Adrenal gland (tissue), 9 donors: ENCODE measurements at regions not wholly inside any gene's neighbourhood (a gene's known extent, or its start where the extent isn't known, plus 50 kb on each side); places are given as distances from the start of the nearest gene placed in this dataset.
A peak's percentile ranks its signal among the peaks of the same experiment; 100 is the strongest.

Experiments used
- DNase-seq, 7 donors: peaks; one replicate each; pipeline ENCODE4 v3.0.0-alpha.2; 2019 to 2020
- H3K27ac ChIP-seq, 5 donors: fragments of 200-600 bp; sonication (generic) in 4 of 5; 1 replicate in 3 of 5; 2 replicates in 2 of 5; pipeline versions ENCODE4 v1.5.1 to v1.8.0; 2016 to 2020; ENCODE audit warnings: mild to moderate bottlenecking in 1 of 5
- H3K27me3 ChIP-seq: fragments of 200-600 bp; 2 replicates; pipeline ENCODE4 v1.8.0; 2021
- H3K36me3 ChIP-seq, 2 donors: fragments of 200-600 bp; replicated peaks in 1 of 2; 1 replicate in 1 of 2; 2 replicates in 1 of 2; pipeline versions ENCODE4 v1.5.1 to v1.8.0; 2018 to 2022
- H3K4me1 ChIP-seq, 2 donors: fragments of 200-600 bp; replicated peaks in 1 of 2; 1 replicate in 1 of 2; 2 replicates in 1 of 2; pipeline versions ENCODE4 v1.5.1 to v1.8.0; 2018 to 2021
- H3K4me3 ChIP-seq, 4 donors: fragments of 200-600 bp; sonication (generic) in 3 of 4; one replicate each; pipeline ENCODE4 v1.5.1; 2016 to 2018
- H3K9me3 ChIP-seq, 3 donors: fragments of 200-600 bp; sonication (generic) in 1 of 3; replicated peaks in 1 of 3; 1 replicate in 2 of 3; 2 replicates in 1 of 3; pipeline versions ENCODE4 v1.5.1 to v1.8.0; 2016 to 2021
- POLR2A ChIP-seq, 2 donors: fragments of 450-650 bp; IDR thresholded peaks; one replicate each; pipeline ENCODE4 v1.6.1; 2017; ENCODE audit warnings: antibody characterized with exemption in 2 of 2, mild to moderate bottlenecking in 2 of 2, moderate library complexity in 1 of 2
- WGBS, 4 donors: extraction: QIAGEN DNeasy Blood & Tissue Kit in 2 of 4; methylation state at CpG; one replicate each; pipeline versions ENCODE4 v1.1.5 to v1.1.7; 2013 to 2017; 5-methylcytosine and 5-hydroxymethylcytosine counted together
- intact Hi-C, 2 donors: fragments of 100-400 bp; cut with DNase I; formaldehyde crosslinking; loops; one replicate each; pipeline versions ENCODE4 v1.14.1 to v1.15.0; 2022 to 2023
- TF ChIP-seq, protein P1 (sequence below), 6 experiments: fragments of 450-650 bp in 4 of 6; fragments of 200-600 bp in 2 of 6; sonication (generic) in 1 of 6; IDR thresholded peaks; 1 replicate in 5 of 6; 2 replicates in 1 of 6; pipeline versions ENCODE4 v1.5.1 to v1.8.0; 2016 to 2021; ENCODE audit warnings: antibody characterized with exemption in 6 of 6, mild to moderate bottlenecking in 2 of 6, moderate library complexity in 1 of 6
- donor health status: healthy with polysubstance abuse.
- donor health status: Bipolar disorder and iron deficiency.
- donor health status: DM: yes; HTN: yes; CAD: no.
- donor health status: DM: no; HTN: no; CAD: no.
- donor health status: DM: no; HTN: no; CAD: no.

- intact Hi-C loops, result no loop called here
- no peaks in the 10 kb centered on the region for H3K36me3 ChIP-seq
- H3K27ac ChIP-seq, result no peak overlapping the region
- H3K27me3 ChIP-seq, result no peaks in the 10 kb centered on the region
- H3K4me1 ChIP-seq, result peaks cover 23 to 36% of the 10 kb centered on the region in 2 donors
- TF ChIP-seq, protein P1, sequence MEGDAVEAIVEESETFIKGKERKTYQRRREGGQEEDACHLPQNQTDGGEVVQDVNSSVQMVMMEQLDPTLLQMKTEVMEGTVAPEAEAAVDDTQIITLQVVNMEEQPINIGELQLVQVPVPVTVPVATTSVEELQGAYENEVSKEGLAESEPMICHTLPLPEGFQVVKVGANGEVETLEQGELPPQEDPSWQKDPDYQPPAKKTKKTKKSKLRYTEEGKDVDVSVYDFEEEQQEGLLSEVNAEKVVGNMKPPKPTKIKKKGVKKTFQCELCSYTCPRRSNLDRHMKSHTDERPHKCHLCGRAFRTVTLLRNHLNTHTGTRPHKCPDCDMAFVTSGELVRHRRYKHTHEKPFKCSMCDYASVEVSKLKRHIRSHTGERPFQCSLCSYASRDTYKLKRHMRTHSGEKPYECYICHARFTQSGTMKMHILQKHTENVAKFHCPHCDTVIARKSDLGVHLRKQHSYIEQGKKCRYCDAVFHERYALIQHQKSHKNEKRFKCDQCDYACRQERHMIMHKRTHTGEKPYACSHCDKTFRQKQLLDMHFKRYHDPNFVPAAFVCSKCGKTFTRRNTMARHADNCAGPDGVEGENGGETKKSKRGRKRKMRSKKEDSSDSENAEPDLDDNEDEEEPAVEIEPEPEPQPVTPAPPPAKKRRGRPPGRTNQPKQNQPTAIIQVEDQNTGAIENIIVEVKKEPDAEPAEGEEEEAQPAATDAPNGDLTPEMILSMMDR (IDR thresholded peaks at IDR 0.05), result no peak
- DNase-seq, result no peak
- H3K4me3 ChIP-seq, result no peak overlapping the region
- 43 to 50% (median 45%) methylated on average over 3 of the region's 3 CpGs for WGBS, 4 donors
- H3K9me3 ChIP-seq, result no peaks in the 10 kb centered on the region
These were observed 171.9 kb upstream of the CCDC54 start for GRCh38 chr3:107205358-107205757.

- TF ChIP-seq, protein P1 (IDR thresholded peaks at IDR 0.05), result peak; percentile 28 to 70 (median 56)
- no peak for TF ChIP-seq POLR2A (IDR thresholded peaks at IDR 0.05)
- no peaks in the 10 kb centered on the region for H3K27me3 ChIP-seq
- no peaks in the 10 kb centered on the region for H3K9me3 ChIP-seq
- H3K36me3 ChIP-seq, result no peaks in the 10 kb centered on the region
- 24 to 52% (median 42%) methylated on average over 1 of the region's 1 CpG for WGBS, 4 donors
- H3K4me1 ChIP-seq, result peaks cover 23 to 36% of the 10 kb centered on the region in 2 donors
- intact Hi-C loops, result no loop called here
- H3K27ac ChIP-seq, result peak overlapping the region in 2 of 5 donors; percentile 85 to 91
- no peak overlapping the region for H3K4me3 ChIP-seq
- DNase-seq, result peak in 4 of 7 donors; percentile 36 to 46 (median 40)
These were observed 171.1 kb upstream of the CCDC54 start for GRCh38 chr3:107206141-107206540.

GRCh38 chr3:107206945-107207344, 170.3 kb upstream of the CCDC54 start:
- intact Hi-C loops, result no loop called here
- Histone ChIP-seq H3K27ac (peak overlapping the region in 3 of 5 donors; percentile 85 to 91 (median 91)), H3K9me3 (no peaks in the 10 kb centered on the region), H3K36me3 (no peaks in the 10 kb centered on the region), H3K4me1 (peaks cover 23 to 36% of the 10 kb centered on the region in 2 donors), H3K27me3 (no peaks in the 10 kb centered on the region), H3K4me3 (no peak overlapping the region)
- TF ChIP-seq, protein P1 (IDR thresholded peaks at IDR 0.05), result no peak
- no peak for TF ChIP-seq POLR2A (IDR thresholded peaks at IDR 0.05)
- no peak for DNase-seq

DNA sequence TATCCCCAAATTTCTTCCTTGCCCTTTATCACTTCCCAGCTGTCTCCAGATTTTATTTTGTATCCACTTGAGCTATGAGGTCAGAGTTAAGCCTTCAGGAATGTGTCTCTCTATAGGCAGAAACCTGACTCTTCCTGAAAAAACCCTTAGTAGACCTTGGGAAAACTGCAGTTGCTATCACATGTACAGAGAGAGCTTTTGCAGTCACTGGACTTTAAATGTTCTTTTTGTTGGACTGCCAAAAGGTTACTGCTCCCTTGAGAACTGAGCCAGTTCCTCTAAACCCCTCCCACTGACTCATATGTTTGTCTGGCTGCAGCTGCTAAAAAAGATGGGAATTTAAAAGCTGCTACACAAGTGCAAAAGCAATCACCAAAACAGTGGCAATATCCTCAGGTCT, 169.1 kb upstream of the CCDC54 start:
- Histone ChIP-seq H3K36me3 (no peaks in the 10 kb centered on the region), H3K27ac (peak overlapping the region; percentile 49 to 91 (median 85)), H3K9me3 (no peaks in the 10 kb centered on the region), H3K4me3 (peak overlapping the region in 1 of 4 donors; percentile 32), H3K27me3 (no peaks in the 10 kb centered on the region), H3K4me1 (peaks cover 23 to 42% of the 10 kb centered on the region in 2 donors)
- TF ChIP-seq, protein P1 (IDR thresholded peaks at IDR 0.05), result no peak
- TF ChIP-seq POLR2A (IDR thresholded peaks at IDR 0.05), result no peak
- DNase-seq, result peak; percentile 54 to 81 (median 73)
- intact Hi-C loops, result no loop called here
